NCI-H748 (cell line): ENCODE measurements at regions not wholly inside any gene's neighbourhood (a gene's known extent, or its start where the extent isn't known, plus 50 kb on each side); places are given as distances from the start of the nearest gene placed in this dataset.

Experiments used
- DNase-seq: peaks from one replicate; lab custom pipeline; 2025; ENCODE audit not compliant: unreplicated experiment; lab: John Stamatoyannopoulos, UW

DNA sequence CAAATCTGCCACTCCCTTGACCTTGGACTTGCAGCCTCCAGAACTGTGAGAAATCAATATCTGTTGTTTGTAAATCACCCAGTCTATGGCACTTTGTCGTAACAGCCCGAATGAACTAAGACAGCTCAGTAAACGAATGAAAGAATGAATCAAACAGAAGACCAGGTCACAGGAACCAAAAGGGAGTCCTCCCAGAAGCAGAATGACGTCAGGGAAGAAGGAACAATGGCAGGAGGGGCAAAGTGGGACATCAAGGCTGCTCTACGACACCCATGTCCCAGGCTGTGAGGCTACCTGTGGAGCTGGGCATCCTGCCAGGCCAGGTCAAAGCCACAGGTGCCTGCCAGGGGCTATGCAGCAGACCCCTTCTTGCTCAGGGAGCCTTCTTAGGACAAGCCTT is 267.2 kb upstream of the PFKP start:
- no peak for DNase-seq

DNA sequence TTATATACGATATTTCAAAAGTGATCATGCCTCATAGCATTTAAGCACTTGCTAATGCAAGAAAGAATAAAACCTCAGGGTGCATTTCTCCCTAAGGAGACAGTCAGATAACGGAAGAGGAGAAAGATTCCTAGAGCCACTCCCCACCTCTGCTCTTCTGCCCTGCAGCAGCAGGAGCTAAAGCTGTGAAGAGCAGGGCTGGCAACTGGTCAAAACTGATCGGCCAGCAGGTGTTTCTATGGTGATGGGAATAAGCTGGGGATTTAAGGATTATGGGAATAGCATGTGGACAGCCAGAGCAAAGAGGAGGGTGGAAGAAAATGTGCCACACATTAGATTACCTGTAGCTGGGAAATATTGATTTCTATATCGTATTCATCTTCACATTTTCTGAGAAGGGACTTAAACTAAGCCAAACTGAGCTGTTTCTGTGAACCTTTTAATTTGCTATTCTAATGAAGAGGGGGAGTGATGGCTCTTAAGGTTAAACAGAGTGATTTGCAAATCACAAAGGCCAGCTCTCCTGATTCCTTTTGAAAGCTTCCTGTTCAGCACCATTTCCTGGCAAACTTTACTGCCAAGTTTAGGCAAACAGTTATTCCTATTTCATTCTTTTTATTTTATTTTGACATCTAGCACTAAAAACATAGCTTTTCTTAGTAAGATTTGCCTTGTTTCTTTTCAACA is 268.9 kb upstream of the PFKP start:
- DNase-seq: peak; percentile 36

DNA sequence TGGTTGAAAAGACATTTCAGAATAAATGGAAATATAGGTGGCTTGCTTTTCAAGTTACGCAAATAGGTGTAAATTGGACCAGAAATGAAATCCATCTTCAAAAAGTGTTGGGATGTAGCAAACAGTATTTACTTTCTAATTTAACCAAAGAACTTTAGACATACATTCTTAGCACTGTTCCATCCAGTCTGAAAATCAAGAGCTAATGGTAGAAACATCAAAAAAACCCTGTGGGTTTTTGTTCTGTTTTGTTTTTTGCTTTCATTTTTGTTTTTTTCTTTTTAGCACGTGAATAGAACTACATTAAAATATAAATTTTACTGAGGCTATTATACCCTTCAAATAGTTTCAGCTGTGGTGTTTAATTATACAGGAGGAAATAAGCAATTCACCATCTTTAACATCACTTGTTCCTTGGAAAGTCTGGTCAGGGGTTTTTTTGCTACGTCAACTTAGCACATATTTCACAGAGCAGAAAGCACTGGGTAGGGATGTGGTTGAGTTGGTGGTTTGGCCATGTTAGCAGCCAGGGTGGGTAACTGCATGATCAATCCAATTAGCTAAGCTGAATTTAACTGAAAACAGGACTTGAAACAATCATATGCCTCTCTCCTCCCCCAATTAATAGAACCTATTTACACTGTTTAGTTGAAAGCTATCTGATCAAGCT is 275.4 kb upstream of the PFKP start:
- no peak for DNase-seq

DNA sequence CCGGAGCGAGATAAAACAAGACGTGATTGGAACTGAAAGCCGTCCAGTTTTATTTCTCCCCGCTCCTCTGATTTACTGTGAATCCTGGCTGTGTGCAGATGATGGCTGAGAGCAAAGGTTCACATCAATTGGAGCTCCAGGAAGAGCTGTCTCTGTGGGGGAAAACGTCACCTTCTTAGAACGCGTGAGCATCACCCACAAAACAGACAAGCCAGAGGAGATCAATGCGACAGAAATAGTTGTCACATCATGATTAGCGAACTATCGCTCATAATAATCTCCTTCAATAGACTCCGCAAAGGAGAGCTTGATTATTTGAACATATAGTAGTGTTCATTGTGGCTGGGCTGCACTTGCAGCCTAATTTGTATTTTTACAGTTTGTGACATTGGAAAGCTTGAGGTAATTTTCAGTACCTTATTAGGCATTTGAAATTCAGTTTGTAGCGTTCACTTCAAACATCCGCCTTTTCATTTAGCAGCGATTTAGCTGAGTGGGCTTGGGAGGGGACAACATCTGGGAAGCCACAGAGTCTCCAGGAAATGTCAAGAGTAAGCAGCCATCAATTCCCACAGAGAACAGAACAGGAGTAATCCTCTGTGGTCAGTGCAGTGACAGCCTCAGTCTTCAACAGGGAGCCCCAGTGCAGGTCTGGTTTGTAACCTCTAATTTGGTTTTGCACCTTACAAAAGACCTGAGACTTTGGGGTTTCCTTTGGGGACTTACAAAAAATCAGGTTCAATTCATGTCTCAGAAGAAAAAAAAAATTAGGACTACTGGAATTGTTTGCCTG is 276.8 kb upstream of the PFKP start:
- no peak for DNase-seq

DNA sequence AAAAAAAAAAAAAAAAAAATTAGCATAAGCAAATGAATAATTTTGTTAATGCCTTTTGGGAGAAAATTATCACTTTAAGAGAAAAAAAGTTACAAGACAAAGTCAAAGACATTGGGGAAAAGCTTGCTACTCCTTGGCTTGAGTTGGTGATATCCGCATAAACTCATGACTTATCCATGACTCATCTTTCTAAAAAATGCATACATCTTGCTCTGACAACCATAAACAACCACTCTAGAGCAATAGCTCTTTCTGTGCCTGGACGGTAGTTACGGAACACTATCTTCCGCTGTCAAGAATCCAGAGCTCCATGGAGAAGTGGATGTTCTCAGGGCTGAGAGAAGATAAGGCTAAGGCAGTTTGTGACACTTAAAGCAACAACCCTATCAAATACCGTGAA is 281.1 kb upstream of the PFKP start:
- DNase-seq: no peak

DNA sequence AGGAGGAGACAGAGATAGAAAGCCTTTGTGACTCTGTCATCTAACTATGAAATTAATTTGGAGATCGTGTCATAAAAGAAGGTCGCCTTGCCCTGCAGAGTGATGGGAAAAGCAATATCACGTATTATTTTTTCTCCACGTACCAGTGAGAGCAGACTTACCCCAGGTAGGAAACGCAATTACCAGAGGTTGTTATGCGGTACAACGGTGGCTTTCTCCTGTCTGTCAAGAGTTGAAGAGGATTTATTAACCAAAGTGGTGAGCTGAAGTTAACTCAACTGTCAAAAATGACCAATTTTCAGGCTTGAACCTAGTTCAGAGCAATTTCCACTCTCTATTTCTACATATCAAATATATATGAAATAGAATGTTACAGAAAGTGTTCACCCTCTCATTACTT is 282.6 kb upstream of the PFKP start:
- no peak for DNase-seq

DNA sequence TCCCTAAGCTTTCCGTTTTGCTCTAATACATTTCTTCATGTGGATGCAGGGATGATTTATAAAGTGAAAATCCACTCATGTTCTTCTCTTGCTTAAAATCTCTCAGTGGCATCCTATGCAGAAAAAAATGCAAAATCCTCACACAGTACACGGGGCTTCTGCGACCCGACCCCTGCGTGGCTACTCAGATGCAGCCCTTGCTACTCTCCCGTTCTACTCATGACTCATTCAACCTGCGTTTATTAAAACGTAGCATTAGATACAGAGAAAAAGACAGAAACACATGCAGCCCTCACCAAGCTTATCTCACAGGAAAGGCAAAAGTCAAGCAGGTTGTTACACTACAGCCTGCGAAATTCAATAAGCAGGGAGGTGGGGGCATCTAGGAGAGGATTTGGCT is 284.4 kb upstream of the PFKP start:
- no peak for DNase-seq

DNA sequence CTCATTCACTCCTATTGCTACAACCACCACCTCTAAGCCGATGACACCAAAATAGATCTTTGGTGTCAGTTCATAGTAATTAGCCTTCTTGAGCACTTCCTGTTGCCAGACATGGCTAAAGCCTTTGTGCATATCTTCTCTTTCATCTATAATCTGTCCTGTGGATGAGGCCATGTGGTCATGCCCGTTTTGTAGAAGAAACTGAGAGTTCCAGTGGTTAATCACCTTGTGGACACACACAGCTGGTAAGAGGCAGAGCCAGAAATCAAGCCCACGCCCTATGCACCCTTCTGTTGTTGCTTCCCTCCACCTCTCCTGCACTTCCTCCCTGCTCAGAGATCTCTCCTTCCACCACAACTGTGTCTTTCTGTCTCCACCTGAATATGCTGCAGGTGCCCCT is 285.1 kb upstream of the PFKP start:
- DNase-seq: no peak

DNA sequence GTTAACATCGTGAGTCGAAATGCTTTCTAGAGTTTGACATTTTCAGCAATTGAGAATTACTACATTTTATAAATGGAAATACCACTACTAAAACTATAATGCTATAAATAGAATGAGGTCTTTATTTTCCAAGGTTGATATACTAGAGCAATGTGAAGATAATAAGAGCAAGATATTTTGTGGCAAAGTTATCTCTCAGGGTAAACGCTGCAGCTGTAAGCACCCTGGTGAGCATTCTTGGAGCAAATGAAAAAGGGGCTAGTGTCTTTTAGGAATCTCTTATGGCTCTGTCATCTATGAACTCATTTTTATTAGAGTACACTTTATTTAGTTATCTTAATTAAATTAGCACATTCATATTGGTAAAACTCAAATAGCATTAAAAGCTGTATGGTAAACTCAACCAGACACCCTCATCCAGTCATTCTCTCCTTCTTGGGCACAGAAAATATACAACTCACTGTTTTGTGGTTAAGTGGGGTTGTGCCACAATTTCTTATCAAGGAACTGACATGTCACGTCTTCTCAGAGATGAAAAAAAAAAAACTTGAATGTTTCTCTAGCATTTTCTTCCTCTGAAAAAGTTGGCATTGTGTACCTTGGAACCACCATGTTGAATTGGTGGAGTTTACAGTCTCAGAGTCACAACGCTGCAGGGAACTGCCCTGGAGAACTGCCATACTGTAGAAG is 289.5 kb upstream of the PFKP start:
- DNase-seq: no peak

DNA sequence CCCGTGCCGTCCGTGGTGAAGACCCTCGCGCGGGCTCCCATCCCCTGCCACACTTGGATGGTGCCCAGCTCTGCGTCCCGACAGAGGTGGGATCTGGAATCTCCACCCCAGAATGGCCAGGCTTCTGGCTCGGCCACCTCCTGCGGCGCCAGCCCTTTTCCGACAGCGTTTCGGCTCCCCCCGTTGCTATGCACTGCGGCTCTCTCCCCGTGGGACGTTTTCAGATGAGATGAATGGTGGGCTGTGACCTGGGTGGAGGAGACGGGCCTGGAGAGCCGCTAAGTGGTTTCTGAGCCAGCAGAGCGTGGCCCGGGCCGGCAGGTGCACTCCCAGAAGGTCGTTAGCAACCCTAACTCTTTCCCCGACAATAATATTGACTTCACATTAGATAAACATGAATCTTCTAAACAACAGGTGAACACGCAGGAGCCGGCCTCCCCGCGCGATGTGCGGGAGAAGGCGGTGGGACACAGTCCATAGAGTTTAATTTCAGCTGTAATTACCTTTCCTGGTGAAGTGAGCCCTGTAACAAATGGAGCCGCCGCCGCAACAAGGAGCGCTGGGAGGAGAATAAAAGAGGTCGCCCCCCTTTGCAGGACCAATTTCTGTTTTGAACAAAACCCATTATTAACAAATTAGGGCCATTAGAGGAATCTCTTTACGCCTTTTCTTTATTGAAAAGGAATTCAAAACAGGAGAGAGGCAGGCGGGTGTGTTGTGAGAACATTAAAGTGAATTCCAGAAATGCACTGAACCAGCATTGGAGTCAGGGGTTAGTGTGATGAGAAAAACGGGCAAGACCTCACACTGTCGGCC is 294.3 kb upstream of the PFKP start:
- peak; percentile 96 for DNase-seq

DNA sequence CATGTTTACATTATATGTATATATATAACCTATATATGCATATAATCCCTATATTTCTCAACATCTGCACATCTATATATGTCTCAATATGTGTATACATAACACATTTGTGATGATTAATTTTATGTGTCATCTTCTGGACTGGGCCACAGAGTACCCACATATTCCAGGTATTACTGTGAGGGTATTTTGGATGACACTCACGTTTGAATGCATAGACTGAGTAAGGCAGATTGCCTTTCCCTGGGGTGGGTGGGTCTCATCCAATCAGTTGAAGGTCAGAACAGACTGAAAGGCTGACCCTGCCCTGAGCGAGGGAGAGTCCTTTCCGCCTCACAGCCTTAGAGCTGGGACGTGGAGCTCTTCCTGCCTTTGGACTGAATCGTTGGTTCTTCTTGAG is 295.2 kb upstream of the PFKP start:
- DNase-seq: no peak

DNA sequence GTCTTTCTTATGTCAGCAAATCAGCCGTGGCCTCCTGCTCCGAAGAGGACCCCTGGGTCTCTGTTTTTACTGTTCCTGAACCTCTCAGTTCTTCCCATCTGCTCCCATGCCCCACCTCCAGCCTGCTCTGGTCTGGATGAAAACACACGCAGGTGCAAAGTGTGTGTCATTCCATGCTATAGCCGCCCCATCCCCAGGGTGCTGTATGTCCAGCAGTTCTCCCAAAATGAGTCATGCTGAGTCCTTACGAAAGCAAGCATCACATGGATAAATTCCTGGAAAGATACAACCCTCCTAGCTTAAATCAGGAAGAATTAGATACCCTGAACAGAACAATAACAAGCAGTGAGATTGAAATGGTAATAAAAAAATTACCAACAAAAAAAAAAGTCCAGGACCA is 300.1 kb upstream of the PFKP start:
- DNase-seq: peak; percentile 69

DNA sequence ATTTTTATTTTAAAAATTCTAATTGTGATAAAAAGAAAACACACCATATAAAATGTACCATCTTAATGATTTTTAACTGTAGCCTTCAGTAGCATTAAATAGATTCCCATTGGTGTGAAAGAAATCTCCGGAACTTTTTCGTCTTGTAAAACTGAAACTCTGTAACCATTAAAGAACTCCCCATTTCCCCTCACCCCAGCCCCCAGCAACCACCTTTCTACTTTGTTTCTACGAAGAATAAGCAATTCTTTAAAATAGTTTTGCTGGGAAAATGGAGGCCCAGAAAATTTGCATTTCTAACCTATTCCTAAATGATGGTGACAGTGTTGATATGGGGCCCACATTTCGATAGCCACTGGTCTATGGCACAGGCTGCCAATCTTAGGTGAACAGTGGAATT is 305.4 kb upstream of the PFKP start:
- DNase-seq: no peak

DNA sequence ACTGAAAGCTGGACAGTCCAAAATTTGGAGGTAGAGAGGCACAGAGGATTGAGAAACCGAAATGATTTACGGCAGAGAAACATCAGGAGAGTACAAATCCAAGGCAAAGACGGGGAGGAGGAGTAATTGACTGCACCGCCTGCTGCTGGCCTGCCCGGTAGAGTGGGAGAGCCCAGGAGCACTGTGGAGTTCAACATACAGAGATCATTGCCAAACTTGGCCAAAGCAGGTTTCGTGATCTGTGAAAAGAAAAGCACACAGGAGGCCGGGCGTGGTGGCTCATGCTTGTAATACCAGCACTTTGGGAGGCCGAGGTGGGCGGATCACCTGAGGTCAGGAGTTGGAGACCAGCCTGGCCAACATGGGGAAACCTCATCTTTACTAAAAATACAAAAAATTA is 306.0 kb upstream of the PFKP start:
- no peak for DNase-seq

DNA sequence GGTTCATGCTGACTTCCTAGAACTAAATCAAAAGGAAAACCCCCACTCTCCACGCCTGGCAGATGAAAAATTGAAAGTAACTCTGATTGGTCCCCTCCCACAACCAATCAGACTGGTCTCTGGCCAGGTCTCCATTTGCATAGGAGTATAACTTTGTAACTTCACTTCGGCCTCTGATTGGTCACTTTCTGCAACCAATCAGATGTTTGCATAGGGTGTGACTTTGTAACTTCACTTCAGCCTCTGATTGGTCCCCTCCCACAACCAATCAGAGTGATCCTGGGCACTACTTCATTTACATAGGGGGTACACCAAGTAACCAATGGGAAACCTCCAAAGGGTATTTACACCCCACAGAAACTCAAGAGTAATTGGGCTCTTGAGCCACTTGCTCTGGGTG is 306.6 kb upstream of the PFKP start:
- no peak for DNase-seq

DNA sequence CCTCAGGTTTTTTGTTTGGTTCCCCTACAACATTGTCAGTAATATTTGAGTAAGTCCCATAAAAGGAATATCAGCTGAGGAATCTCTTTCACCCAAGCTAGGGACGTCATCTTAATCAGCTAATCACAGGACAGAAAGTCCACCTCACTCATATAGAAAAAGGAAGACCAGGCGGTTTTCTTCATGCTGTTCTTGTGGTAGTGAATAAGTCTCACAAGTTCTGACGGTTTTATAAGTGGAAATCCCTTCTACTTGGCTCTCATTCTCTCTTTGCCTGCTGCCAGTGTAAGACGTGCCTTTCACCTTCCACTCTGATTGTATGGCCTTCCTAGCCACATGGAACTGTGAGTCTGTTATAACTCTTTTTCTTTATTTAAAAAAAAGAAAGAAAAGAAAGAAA is 308.1 kb upstream of the PFKP start:
- no peak for DNase-seq

DNA sequence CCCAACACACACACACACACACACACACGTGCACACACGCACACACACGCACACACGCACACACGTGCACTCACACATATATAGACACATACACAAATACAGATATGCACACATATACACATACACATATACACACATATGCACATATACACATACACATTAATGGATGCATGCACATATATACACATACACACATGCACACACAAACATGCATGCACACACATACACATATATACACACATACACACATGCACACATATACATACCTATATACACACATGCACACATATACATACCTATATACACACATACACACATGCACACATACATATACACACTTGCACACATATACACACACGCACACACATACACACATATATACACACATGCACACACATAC is 312.4 kb upstream of the PFKP start:
- no peak for DNase-seq

DNA sequence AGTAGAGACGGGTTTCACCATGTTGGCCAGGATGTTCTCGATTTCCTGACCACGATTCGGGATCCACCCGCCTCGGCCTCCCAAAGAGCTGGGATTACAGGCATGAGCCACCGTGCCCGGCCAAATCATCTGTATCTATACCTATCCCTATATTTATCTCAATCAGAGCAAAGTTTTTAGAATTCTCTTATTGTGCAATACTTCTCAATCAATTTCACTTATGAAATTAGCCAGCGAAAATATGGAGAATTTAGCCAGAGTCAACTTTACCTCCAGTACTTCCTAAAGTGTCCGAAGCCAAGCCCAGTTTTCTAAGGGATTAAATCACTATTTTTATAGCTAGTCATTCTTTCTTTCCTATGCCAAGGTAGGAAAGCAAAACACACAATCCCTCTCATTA is 319.1 kb upstream of the PFKP start:
- DNase-seq: no peak

DNA sequence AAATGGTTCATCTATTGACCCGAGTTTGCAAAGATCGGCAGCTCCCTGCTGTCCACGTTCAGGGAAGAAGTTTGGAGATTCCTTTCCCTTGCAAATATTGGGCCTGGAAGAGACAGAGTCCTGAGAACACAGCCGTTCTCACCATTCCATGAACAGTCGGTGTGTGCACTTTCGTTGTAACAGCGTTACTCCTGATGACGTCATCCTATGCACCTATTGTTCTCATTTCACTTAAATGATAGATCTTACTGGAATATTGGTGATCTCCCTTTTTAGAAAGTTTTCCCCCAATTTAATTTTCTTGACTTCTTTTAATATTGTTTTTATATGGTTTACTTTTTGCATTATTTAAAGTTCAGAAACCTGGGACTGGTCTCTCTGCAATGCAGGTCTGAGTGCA is 320.7 kb upstream of the PFKP start:
- no peak for DNase-seq

DNA sequence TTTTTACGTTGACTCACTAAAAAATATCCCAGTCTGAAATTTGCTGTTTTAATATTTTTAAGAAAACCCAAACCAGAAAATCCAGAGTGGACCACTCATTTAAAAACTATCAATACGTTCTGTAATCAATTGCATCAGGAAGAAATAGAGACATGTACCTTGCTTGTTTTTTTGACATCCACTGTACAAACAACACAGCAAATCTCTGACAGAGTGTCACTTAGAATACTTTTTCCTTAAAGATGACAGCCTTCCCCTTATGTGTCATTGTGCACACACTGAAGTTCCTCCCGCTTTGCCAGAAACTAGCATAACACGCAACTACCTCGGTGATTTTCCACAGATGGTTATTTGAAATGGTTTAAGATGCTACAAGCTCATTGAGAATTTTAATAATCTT is 321.7 kb upstream of the PFKP start:
- DNase-seq: no peak
